NOMO-1 (cell line): ENCODE measurements at regions not wholly inside any gene's neighbourhood (a gene's known extent, or its start where the extent isn't known, plus 50 kb on each side); places are given as distances from the start of the nearest gene placed in this dataset.

Experiments used
- DNase-seq, 2 experiments: peaks; one replicate each; lab custom pipeline; 2025; ENCODE audit not compliant: unreplicated experiment in 2 of 2; lab: John Stamatoyannopoulos, UW

DNA sequence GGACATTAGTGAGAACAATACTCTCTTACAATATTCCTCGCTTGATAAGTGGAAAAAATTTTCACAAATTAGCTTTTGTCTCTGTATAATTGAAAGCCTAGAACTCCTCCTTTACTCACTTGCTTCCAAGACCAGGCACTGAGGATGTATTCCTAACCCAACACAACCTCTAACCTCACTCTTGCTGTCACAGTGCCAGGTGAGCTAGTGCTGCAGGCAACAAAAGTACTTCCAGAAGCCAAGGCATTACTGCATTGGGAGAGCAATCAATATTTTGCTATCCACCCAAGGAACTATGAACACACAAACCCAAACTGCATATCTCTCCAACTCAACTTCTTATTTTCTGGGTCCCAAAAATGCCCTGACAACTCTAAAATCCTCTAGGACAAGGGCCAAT is 1081.0 kb downstream of the VRK1 start:
- no peak for DNase-seq

DNA sequence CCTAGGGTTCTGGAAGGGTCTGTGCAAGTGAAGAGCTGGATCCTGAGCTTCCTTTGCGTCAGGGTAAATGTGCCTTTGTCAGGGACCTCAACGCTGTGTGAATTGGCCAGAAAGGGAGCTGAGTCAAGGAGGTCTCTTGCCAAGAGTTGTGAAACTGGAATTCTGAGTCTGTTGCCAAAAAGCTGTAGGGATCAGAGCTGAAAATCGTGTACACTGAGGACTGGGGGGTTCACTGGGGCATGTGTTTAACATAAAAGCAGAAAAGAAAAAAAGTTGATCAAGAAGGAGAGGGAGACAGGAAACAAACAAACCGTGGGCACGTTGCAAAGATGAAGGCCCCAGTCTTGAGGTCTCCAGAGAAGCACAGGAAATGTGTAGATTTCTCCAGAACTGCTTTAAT is 1081.5 kb downstream of the VRK1 start:
- no peak for DNase-seq

DNA sequence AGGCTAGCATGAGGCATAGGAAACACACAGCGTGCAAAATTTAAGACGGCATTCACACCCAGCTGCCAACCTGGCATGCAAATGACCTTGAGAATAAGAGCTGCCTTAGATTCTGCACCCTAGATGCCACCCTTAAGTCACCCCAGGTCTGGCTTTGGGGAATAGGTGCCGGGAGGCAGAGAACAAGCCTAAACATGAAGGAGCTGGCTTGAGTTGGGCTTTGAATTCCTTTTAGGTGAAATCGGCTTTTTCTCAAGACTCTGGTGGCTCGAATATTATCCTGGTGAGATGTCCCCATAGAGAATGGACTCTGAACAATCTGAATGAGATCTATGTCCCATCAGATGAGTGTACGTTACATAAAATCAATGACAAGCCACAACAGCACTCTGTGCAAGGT is 1090.5 kb downstream of the VRK1 start:
- no peak for DNase-seq

DNA sequence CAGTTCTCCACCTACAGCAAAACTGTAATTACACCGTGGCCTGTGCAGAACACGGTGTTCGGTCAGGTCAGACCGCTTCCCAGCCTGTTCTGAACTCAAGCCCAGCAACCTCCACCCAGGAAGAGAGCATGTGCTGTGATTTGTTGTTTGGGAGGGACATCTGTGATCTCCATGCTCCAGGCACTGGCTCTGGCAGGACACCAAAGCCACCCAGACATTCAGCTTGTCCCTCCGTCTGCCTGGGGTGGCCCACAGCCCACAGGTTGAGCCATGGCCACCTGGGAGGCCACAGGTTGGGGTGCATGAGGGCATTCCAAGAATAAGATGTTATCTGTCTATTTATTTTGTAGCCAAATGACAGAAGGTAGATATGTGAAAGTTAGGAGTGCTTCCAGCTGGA is 1091.1 kb downstream of the VRK1 start:
- no peak for DNase-seq

DNA sequence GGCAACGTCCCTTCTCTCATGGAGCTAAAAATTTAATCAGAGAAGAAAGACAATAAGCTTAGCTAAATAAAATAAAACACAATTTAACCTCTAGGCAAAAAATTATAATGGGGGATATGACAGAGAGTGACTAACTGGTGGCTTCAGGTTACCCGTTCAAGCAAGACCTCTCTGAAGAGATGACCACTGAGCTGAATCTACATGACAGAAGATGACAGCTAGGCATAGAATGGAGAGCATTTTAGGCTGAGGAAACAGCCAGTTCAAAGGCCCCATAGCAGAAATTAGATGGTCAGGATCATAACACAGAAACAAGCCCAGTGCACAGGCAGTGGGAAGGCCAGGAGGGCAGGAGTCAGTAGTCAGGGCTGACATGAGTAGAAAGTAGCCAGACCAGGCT is 1094.3 kb downstream of the VRK1 start:
- DNase-seq: no peak

- no peak for DNase-seq
These were observed 1097.4 kb downstream of the VRK1 start for GRCh38 chr14:97894552-97894951.

DNA sequence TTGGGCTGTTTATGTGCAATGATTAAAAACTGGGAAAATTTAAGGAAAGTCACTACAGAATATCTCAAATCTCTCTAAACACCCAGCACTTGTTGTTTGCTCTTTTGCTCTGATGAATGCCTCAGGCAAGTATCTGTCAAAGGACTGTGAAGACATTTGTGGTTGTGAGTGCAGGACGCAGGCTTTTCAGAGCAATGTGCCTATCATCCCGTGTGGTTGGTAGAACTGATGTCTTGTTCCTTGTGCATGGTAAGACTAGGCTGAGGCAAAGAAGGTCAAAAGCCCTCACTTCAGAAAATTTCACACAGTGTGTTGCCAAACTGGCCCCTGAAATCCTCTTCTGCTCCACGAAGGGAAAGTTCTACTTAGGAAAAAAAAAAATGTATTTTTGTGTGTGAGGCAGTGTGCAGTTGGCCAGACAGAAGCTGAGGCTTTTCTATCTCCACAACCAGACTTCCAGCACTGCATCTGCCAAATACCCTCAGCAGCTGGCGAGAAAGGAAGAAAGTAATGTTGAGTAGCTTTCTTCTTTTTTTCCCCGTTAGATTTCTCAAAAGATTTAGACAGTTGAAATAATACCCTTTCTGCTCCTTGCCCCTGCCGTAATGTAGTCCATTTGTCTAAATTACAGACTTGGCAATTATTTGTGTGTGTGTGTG is 1103.1 kb downstream of the VRK1 start:
- DNase-seq: no peak

GRCh38 chr14:97902630-97903029 is 1105.4 kb downstream of the VRK1 start:
- DNase-seq: no peak

DNA sequence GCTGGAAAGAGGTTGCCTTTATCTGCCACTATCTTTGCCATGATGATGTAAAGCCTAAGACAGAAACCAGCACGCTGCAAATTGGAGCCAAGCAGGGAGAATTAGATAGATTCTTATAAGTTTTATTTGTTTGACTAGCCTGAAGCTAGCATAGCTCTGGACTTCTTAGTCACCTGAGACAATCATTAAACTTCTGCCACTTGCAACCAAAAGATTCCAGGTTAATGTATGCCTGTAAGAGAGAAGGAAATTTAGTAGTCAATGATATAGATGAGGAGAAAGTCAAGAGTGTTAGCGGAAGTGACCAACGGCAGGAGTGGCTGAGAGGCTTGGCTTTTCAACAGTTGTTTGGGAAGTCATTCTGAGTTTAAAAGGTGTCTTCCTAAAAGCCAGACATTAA is 1106.6 kb downstream of the VRK1 start:
- DNase-seq: no peak

DNA sequence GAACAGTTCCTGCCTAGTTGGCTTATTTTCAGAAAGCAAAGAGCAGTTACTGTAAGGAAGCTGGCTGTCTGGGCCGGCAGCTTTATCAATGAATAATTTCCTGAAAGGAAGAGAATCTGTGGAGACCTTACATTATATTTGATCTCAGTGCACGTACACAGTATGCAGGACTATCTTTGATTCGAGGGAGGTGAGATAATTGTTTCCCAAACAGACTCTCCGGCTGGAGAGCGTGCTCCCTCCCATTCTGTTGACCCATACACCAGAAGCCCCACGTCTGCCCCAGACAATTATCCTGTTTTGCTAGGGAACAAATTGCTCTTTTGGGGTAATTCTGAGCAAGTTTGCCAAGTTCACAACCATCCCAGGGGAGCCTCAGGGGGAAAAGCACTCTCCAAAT is 1115.0 kb downstream of the VRK1 start:
- no peak for DNase-seq

DNA sequence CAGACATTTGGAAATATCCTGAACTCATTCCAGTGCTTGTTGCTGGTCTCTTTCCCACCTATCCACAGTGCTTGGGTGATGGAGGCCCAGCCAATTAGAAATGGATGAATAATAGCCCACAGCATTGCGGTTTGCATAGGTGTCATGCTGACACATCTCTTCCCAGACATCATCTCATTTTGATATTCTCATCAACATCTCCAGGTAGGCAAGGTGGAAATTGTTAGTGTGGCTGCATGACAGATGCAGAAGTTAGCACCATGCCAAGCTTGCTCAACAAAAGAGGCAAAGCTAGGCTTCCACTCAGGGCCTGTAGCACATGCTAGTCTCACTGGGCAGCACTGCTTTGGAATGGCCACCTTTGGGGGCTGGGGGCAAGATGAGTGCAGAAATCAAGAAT is 1118.9 kb downstream of the VRK1 start:
- no peak for DNase-seq

DNA sequence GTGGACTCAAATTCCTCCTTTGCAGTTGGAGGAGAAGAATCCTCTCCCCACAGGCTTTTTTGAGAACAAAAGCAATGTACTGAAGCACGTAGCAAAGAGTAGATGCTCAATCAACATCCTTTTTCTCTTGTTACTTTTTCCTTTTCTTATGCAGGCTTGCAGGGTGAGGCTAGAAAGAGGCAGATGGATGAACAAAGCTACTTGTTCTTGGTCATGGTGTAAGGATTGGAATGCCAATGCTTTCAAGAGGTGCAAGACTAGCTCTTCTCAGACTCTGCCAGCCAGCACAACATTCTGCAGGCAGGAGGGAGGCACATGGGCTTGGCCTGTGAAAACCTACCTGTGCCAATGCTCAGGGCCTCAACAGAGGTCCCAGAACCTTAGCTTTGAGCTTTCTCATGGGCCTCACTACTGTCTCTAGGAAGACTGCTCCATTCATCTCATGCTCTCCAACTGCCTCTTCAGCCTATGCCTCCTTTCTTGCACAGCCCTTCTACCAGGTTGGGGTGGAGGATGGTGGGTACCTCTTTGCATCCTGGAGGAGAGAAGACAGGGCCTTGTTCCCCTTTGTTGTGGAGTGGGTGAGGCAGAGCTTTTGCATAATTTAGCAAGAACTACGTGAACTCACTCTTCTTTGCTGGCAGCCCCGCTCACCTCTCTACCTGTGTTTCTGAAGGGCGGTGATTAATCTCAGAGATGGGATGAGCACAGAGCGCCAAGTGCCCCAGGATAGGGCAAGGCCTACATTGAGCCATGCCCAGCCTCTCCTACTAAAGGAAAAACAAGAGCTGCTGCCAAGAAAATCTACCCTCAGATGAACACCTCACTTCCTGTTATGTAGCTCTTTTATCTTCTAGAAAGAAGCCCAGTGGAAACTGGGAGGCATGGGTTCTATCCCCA is 1119.7 kb downstream of the VRK1 start:
- DNase-seq: no peak

DNA sequence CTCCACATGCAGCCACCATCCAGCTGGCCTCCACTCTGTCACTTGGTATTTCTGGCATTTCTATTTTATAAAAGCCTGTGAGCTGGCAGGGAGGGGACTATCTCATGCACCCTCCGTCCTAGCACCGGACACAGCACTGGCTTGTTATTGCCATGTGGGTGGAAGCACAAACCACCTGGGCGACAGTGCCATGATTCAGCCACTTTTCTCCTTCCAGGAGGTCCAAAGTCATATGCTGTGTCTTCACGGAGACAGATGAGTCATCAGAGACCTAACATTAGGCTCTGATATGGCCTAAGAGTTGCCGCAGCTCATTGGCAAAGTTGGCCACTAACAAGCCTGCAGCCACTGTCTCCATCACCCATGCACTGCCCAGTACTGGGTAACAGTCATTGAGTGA is 1123.0 kb downstream of the VRK1 start:
- no peak for DNase-seq

DNA sequence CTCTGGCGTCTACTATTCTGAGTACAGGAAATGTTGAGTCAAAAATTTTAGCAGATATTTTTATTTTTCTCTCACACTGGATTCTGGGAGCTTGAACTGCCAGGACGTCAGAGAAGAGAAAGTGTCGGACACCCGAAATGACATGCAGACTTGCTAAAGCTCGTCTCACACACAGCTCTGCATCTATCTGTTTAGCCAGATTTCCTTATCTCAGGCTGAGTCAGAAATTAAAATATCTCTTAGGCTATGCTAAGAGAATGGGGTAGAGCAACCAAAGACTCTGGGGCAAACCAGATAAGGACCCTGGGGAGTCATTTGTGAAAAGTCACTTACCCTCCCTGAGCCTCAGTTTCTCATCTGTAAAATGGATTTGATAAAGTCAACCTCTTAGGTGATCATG is 1124.1 kb downstream of the VRK1 start:
- no peak for DNase-seq

DNA sequence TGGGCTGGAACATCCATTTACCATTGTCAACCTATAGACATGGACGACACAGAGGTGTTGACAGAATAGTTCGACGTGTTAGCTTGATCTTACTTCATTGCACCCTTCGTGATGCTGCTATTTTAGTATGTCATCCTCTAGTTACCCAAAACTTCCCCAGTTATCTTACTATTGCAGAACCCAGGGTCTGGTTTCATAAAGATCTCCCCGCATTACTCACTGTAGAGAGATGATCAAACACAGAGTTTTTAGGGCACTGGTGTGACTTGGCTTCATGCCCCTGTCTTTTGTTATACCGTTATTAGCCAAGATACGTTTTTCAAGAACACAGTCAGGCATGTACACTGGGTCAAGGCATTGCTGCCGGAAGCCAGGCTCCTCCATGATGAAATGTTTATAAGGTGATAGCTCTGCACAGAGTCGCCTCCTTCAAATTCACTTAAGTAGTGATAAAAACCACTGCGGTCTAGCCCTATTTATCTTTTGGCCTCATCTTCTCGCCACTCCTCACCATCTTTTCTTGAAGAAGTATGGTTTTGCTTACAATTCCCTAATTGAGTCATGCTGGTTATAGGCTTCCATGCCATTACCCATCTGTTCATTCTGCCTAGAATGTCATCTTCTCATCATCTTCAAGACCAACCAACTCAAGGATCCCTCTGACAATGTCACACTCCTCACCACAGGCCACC is 1127.9 kb downstream of the VRK1 start:
- no peak for DNase-seq

DNA sequence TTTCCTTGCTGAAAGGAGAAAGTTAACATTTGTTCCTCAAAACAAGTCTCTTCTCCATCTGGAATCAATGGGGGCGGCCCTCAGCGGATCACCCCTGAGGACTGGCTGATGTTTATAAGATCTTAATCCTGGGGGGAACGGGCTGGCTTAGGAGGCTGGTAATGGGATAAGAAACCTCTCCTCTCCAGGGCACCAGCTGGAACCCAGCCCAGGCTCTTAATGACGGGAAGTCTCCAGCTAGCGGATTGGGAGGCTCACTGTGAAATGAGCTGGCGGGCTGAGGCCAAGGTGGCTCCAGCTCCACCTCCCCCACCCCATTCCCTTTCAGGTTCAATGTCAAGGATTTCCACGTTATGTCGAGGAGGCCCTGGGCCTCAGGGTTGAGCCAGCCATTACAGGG is 1133.0 kb downstream of the VRK1 start:
- DNase-seq: no peak

DNA sequence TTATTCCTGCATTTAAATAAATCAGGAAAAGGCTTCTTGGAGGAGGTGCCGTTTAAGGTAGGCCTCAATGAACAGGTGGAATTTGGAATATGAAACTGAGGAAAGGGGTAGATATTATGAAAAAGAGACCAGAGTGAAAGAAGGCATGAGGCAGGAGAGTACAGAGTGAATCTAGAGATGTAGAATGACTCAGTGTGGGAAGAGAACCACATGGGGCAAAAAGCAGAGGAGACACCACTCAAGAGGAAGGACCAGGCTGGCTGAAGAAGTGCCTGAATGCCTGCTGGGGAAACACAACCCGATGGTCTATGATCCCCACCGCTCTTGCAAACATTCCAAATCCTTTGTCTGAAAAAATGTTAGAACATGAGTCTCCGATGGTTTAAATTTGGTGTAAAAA is 1134.1 kb downstream of the VRK1 start:
- DNase-seq: no peak

GRCh38 chr14:97942921-97943320 is 1145.7 kb downstream of the VRK1 start:
- DNase-seq: no peak

GRCh38 chr14:97943619-97944018 is 1146.4 kb downstream of the VRK1 start:
- no peak for DNase-seq

- DNase-seq: no peak
These were observed 1147.2 kb downstream of the VRK1 start for GRCh38 chr14:97944380-97944779.

DNA sequence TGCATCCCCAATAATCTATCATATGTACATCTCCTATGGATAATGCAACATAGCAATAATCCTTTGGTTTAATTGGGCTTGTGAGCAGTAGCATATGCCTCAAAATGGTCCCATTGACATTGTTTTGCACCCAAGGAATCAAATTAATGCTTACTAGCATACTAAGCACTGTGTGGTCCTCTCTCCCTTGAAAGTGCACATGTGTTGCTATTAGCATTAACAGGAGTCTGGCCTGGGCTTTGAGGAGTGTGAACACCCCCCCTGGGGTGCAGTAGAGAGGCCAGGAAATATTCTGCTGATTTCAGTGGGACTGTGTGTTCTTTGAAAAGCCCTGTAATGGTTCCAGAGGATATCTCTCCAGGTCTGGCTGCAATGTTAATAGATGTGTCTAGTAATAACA is 1148.4 kb downstream of the VRK1 start:
- DNase-seq: no peak

DNA sequence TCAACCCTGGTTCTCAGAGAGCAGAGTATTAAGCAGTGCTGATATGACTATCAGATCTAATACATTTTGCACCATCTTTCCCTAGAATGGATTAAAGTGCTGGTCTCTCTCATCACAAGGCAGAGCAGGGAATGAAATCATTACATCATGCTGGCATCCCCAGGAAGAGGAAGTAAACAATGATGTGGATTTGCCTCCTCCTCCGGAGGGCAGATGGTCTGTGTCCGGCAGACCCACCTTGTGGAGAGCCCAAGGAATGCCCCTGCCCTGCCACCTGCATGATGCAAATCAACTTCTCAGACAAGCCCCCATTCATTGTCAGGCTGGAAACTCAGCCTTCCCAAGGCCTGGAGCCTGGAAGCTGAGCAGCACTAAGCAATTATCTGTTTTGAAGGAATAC is 1149.1 kb downstream of the VRK1 start:
- no peak for DNase-seq
